Kidney (tissue), 13 donors: ENCODE measurements at regions not wholly inside any gene's neighbourhood (a gene's known extent, or its start where the extent isn't known, plus 50 kb on each side); places are given as distances from the start of the nearest gene placed in this dataset.
A peak's percentile ranks its signal among the peaks of the same experiment; 100 is the strongest.

ENCODE experiments used
- DNase-seq, 5 donors: peaks; one replicate each; pipeline ENCODE4 v3.0.0-alpha.2; 2013 to 2020
- FAIRE-seq: peaks from 2 replicates; lab custom pipeline; 2012; peaks lifted over from hg19 to GRCh38; lab: Jason Lieb, UNC
- H3K27ac ChIP-seq, 2 donors: one replicate each; pipeline ENCODE4 v1.7.0; 2013; ENCODE audit warnings: low read depth in 2 of 2, low read length in 2 of 2, inconsistent platforms in 1 of 2
- H3K27me3 ChIP-seq: one replicate; pipeline ENCODE4 v1.7.1; 2013; ENCODE audit warnings: low read length, inconsistent platforms; ENCODE audit not compliant: control insufficient read depth, insufficient read depth
- H3K36me3 ChIP-seq, 3 donors: one replicate each; pipeline versions ENCODE4 v1.7.0 to v1.7.1; 2013; ENCODE audit warnings: low read length in 3 of 3, control low read depth in 1 of 3, inconsistent platforms in 1 of 3; ENCODE audit not compliant: insufficient read depth in 3 of 3, control insufficient read depth in 2 of 3
- H3K4me1 ChIP-seq, 3 donors: one replicate each; pipeline versions ENCODE4 v1.7.0 to v1.7.1; 2013; ENCODE audit warnings: low read length in 3 of 3, inconsistent platforms in 1 of 3, low read depth in 1 of 3; ENCODE audit not compliant: control insufficient read depth in 2 of 3, insufficient read depth in 2 of 3
- H3K4me3 ChIP-seq, 3 donors: one replicate each; pipeline versions ENCODE4 v1.7.0 to v1.8.1; 2013; ENCODE audit warnings: low read length in 3 of 3, control low read depth in 1 of 3, inconsistent platforms in 1 of 3
- H3K9ac ChIP-seq, 3 donors: one replicate each; pipeline versions ENCODE4 v1.7.0 to v1.7.1; 2013; ENCODE audit warnings: low read length in 3 of 3, control low read depth in 1 of 3, inconsistent platforms in 1 of 3
- H3K9me3 ChIP-seq, 3 donors: one replicate each; pipeline versions ENCODE4 v1.7.0 to v1.7.1; 2013; ENCODE audit warnings: low read length in 3 of 3, control low read depth in 1 of 3, inconsistent platforms in 1 of 3; ENCODE audit not compliant: control insufficient read depth in 2 of 3, insufficient read depth in 1 of 3
- CTCF ChIP-seq: IDR thresholded peaks from 3 replicates; pipeline ENCODE4 v1.5.1; 2012; ENCODE audit warnings: mild to moderate bottlenecking, moderate library complexity, borderline replicate concordance; ENCODE audit not compliant: insufficient read depth; ENCODE audit errors: extremely low read depth
- intact Hi-C: fragments of 100-400 bp; cut with DNase I; formaldehyde crosslinking; loops from one replicate; pipeline ENCODE4 v1.11.1; 2022
- donor health status: control.
- donor health status: control.
- donor health status: control.
- donor health status: control.
- donor health status: control.
- donor health status: DM: yes; HTN: yes; CAD: no.
- donor health status: Normal renal cell carcinoma (clear cell type).

- FAIRE-seq, result no peak
- Histone ChIP-seq H3K9ac (no peak overlapping the region), H3K36me3 (no peaks in the 10 kb centered on the region), H3K9me3 (no peaks in the 10 kb centered on the region), H3K27me3 (no peaks in the 10 kb centered on the region), H3K4me3 (no peak overlapping the region), H3K4me1 (no peaks in the 10 kb centered on the region), H3K27ac (no peak overlapping the region)
- TF ChIP-seq CTCF, result no peak
- DNase-seq, result no peak
- intact Hi-C loops, result no loop called here
Observed at GRCh38 chr20:16955971-16956370, 207.8 kb downstream of the OTOR start.

GRCh38 chr20:16965401-16965800 lies 217.2 kb downstream of the OTOR start:
- H3K27ac ChIP-seq, result no peak overlapping the region
- intact Hi-C loops, result no loop called here
- H3K9me3 ChIP-seq, result no peaks in the 10 kb centered on the region
- H3K27me3 ChIP-seq, result no peaks in the 10 kb centered on the region
- no peak overlapping the region for H3K4me3 ChIP-seq
- no peaks in the 10 kb centered on the region for H3K36me3 ChIP-seq
- no peak overlapping the region for H3K9ac ChIP-seq
- FAIRE-seq (no peak), DNase-seq (no peak)
- TF ChIP-seq CTCF, result no peak
- H3K4me1 ChIP-seq, result no peaks in the 10 kb centered on the region

- H3K27ac ChIP-seq, result no peak overlapping the region
- FAIRE-seq (no peak), DNase-seq (peak in 2 of 5 donors; percentile 17 to 23)
- H3K4me1 ChIP-seq, result no peaks in the 10 kb centered on the region
- H3K9me3 ChIP-seq, result no peaks in the 10 kb centered on the region
- H3K4me3 ChIP-seq, result no peak overlapping the region
- TF ChIP-seq CTCF, result no peak
- no peaks in the 10 kb centered on the region for H3K27me3 ChIP-seq
- H3K36me3 ChIP-seq, result no peaks in the 10 kb centered on the region
- intact Hi-C loops, result no loop called here
- no peak overlapping the region for H3K9ac ChIP-seq
Observed at GRCh38 chr20:16966276-16966880, 218.2 kb downstream of the OTOR start.

GRCh38 chr20:16968099-16968498 lies 219.9 kb downstream of the OTOR start:
- TF ChIP-seq CTCF, result no peak
- intact Hi-C loops, result no loop called here
- no peak for DNase-seq
- FAIRE-seq, result no peak
- Histone ChIP-seq H3K9me3 (no peaks in the 10 kb centered on the region), H3K27ac (no peak overlapping the region), H3K36me3 (no peaks in the 10 kb centered on the region), H3K9ac (no peak overlapping the region), H3K27me3 (no peaks in the 10 kb centered on the region), H3K4me3 (no peak overlapping the region), H3K4me1 (no peaks in the 10 kb centered on the region)
